ENCODE measurements at regions not wholly inside any gene's neighbourhood (a gene's known extent, or its start where the extent isn't known, plus 50 kb on each side); places are given as distances from the start of the nearest gene placed in this dataset.
A peak's percentile ranks its signal among the peaks of the same experiment; 100 is the strongest.

GRCh38 chr5:173780235-173781234, 107.6 kb upstream of the CPEB4 start:
- no peaks in the 10 kb centered on the region for H3K27me3 ChIP-seq (ENCODE audit: control insufficient read depth in 2 of 2, insufficient read depth in 2 of 2, low read length in 2 of 2)
- no peak overlapping the region for H3K9ac ChIP-seq (ENCODE audit: low read depth in 1 of 2, low read length in 2 of 2)
- H3K36me3 ChIP-seq (ENCODE audit: control insufficient read depth in 2 of 2, insufficient read depth in 2 of 2, low read length in 2 of 2): no peaks in the 10 kb centered on the region
- H3K4me3 ChIP-seq (ENCODE audit: low read length in 2 of 2): no peak overlapping the region
- H3K4me1 ChIP-seq (ENCODE audit: control insufficient read depth in 2 of 2, insufficient read depth in 2 of 2, low read length in 2 of 2): peaks cover 4 to 9% of the 10 kb centered on the region in 2 donors
- no peaks in the 10 kb centered on the region for H3K9me3 ChIP-seq (ENCODE audit: control insufficient read depth in 2 of 2, low read length in 2 of 2)
- no peak overlapping the region for H3K27ac ChIP-seq (ENCODE audit: low read depth in 2 of 2, low read length in 2 of 2)

- no peaks in the 10 kb centered on the region for H3K9me3 ChIP-seq (ENCODE audit: control insufficient read depth in 2 of 2, low read length in 2 of 2)
- H3K4me1 ChIP-seq (ENCODE audit: control insufficient read depth in 2 of 2, insufficient read depth in 2 of 2, low read length in 2 of 2): peaks cover 4 to 9% of the 10 kb centered on the region in 2 donors
- H3K27me3 ChIP-seq (ENCODE audit: control insufficient read depth in 2 of 2, insufficient read depth in 2 of 2, low read length in 2 of 2): no peaks in the 10 kb centered on the region
- no peak overlapping the region for H3K9ac ChIP-seq (ENCODE audit: low read depth in 1 of 2, low read length in 2 of 2)
- peak overlapping the region; percentile 3 to 10 for H3K27ac ChIP-seq (ENCODE audit: low read depth in 2 of 2, low read length in 2 of 2)
- H3K4me3 ChIP-seq (ENCODE audit: low read length in 2 of 2): no peak overlapping the region
- no peaks in the 10 kb centered on the region for H3K36me3 ChIP-seq (ENCODE audit: control insufficient read depth in 2 of 2, insufficient read depth in 2 of 2, low read length in 2 of 2)
Observed at GRCh38 chr5:173781432-173781815, 106.7 kb upstream of the CPEB4 start.

- Histone ChIP-seq H3K27ac (ENCODE audit: low read depth in 2 of 2, low read length in 2 of 2) (peak overlapping the region in 1 of 2 donors; percentile 43), H3K9ac (ENCODE audit: low read depth in 1 of 2, low read length in 2 of 2) (no peak overlapping the region), H3K9me3 (ENCODE audit: control insufficient read depth in 2 of 2, low read length in 2 of 2) (no peaks in the 10 kb centered on the region), H3K4me3 (ENCODE audit: low read length in 2 of 2) (no peak overlapping the region), H3K36me3 (ENCODE audit: control insufficient read depth in 2 of 2, insufficient read depth in 2 of 2, low read length in 2 of 2) (no peaks in the 10 kb centered on the region), H3K27me3 (ENCODE audit: control insufficient read depth in 2 of 2, insufficient read depth in 2 of 2, low read length in 2 of 2) (no peaks in the 10 kb centered on the region), H3K4me1 (ENCODE audit: control insufficient read depth in 2 of 2, insufficient read depth in 2 of 2, low read length in 2 of 2) (peaks cover 4 to 9% of the 10 kb centered on the region in 2 donors)
Observed at GRCh38 chr5:173781816-173782670, 106.1 kb upstream of the CPEB4 start.

- Histone ChIP-seq H3K4me3 (ENCODE audit: low read length in 2 of 2) (no peak overlapping the region), H3K36me3 (ENCODE audit: control insufficient read depth in 2 of 2, insufficient read depth in 2 of 2, low read length in 2 of 2) (no peaks in the 10 kb centered on the region), H3K27ac (ENCODE audit: low read depth in 2 of 2, low read length in 2 of 2) (peak overlapping the region in 1 of 2 donors; percentile 43), H3K4me1 (ENCODE audit: control insufficient read depth in 2 of 2, insufficient read depth in 2 of 2, low read length in 2 of 2) (peaks cover 4 to 9% of the 10 kb centered on the region in 2 donors), H3K27me3 (ENCODE audit: control insufficient read depth in 2 of 2, insufficient read depth in 2 of 2, low read length in 2 of 2) (no peaks in the 10 kb centered on the region), H3K9ac (ENCODE audit: low read depth in 1 of 2, low read length in 2 of 2) (no peak overlapping the region), H3K9me3 (ENCODE audit: control insufficient read depth in 2 of 2, low read length in 2 of 2) (no peaks in the 10 kb centered on the region)
Observed at GRCh38 chr5:173782671-173783101, 105.5 kb upstream of the CPEB4 start.

- H3K27ac ChIP-seq (ENCODE audit: low read depth in 2 of 2, low read length in 2 of 2): no peak overlapping the region
- no peak overlapping the region for H3K4me3 ChIP-seq (ENCODE audit: low read length in 2 of 2)
- peaks cover 4 to 8% of the 10 kb centered on the region in 2 donors for H3K4me1 ChIP-seq (ENCODE audit: control insufficient read depth in 2 of 2, insufficient read depth in 2 of 2, low read length in 2 of 2)
- no peak overlapping the region for H3K9ac ChIP-seq (ENCODE audit: low read depth in 1 of 2, low read length in 2 of 2)
- no peaks in the 10 kb centered on the region for H3K9me3 ChIP-seq (ENCODE audit: control insufficient read depth in 2 of 2, low read length in 2 of 2)
- no peaks in the 10 kb centered on the region for H3K36me3 ChIP-seq (ENCODE audit: control insufficient read depth in 2 of 2, insufficient read depth in 2 of 2, low read length in 2 of 2)
- no peaks in the 10 kb centered on the region for H3K27me3 ChIP-seq (ENCODE audit: control insufficient read depth in 2 of 2, insufficient read depth in 2 of 2, low read length in 2 of 2)
Observed at GRCh38 chr5:173783371-173783770, 104.8 kb upstream of the CPEB4 start.

- H3K27me3 ChIP-seq (ENCODE audit: control insufficient read depth in 2 of 2, insufficient read depth in 2 of 2, low read length in 2 of 2): no peaks in the 10 kb centered on the region
- H3K27ac ChIP-seq (ENCODE audit: low read depth in 2 of 2, low read length in 2 of 2): no peak overlapping the region
- H3K36me3 ChIP-seq (ENCODE audit: control insufficient read depth in 2 of 2, insufficient read depth in 2 of 2, low read length in 2 of 2): no peaks in the 10 kb centered on the region
- H3K9ac ChIP-seq (ENCODE audit: low read depth in 1 of 2, low read length in 2 of 2): no peak overlapping the region
- no peak overlapping the region for H3K4me3 ChIP-seq (ENCODE audit: low read length in 2 of 2)
- no peaks in the 10 kb centered on the region for H3K9me3 ChIP-seq (ENCODE audit: control insufficient read depth in 2 of 2, low read length in 2 of 2)
- peaks cover 2 to 7% of the 10 kb centered on the region in 2 donors for H3K4me1 ChIP-seq (ENCODE audit: control insufficient read depth in 2 of 2, insufficient read depth in 2 of 2, low read length in 2 of 2)
Observed at GRCh38 chr5:173785400-173785799, 102.7 kb upstream of the CPEB4 start.

- peaks cover 4 to 8% of the 10 kb centered on the region in 2 donors for H3K4me1 ChIP-seq (ENCODE audit: control insufficient read depth in 2 of 2, insufficient read depth in 2 of 2, low read length in 2 of 2)
- H3K27me3 ChIP-seq (ENCODE audit: control insufficient read depth in 2 of 2, insufficient read depth in 2 of 2, low read length in 2 of 2): no peaks in the 10 kb centered on the region
- H3K27ac ChIP-seq (ENCODE audit: low read depth in 2 of 2, low read length in 2 of 2): no peak overlapping the region
- H3K4me3 ChIP-seq (ENCODE audit: low read length in 2 of 2): no peak overlapping the region
- H3K9me3 ChIP-seq (ENCODE audit: control insufficient read depth in 2 of 2, low read length in 2 of 2): no peaks in the 10 kb centered on the region
- H3K36me3 ChIP-seq (ENCODE audit: control insufficient read depth in 2 of 2, insufficient read depth in 2 of 2, low read length in 2 of 2): no peaks in the 10 kb centered on the region
- H3K9ac ChIP-seq (ENCODE audit: low read depth in 1 of 2, low read length in 2 of 2): no peak overlapping the region
Observed at GRCh38 chr5:173785866-173786265, 102.3 kb upstream of the CPEB4 start.

- Histone ChIP-seq H3K4me3 (ENCODE audit: low read length in 2 of 2) (no peak overlapping the region), H3K27ac (ENCODE audit: low read depth in 2 of 2, low read length in 2 of 2) (no peak overlapping the region), H3K36me3 (ENCODE audit: control insufficient read depth in 2 of 2, insufficient read depth in 2 of 2, low read length in 2 of 2) (no peaks in the 10 kb centered on the region), H3K9ac (ENCODE audit: low read depth in 1 of 2, low read length in 2 of 2) (no peak overlapping the region), H3K9me3 (ENCODE audit: control insufficient read depth in 2 of 2, low read length in 2 of 2) (no peaks in the 10 kb centered on the region), H3K27me3 (ENCODE audit: control insufficient read depth in 2 of 2, insufficient read depth in 2 of 2, low read length in 2 of 2) (no peaks in the 10 kb centered on the region), H3K4me1 (ENCODE audit: control insufficient read depth in 2 of 2, insufficient read depth in 2 of 2, low read length in 2 of 2) (peaks cover 4 to 11% of the 10 kb centered on the region in 2 donors)
Observed at GRCh38 chr5:173786286-173787187, 101.6 kb upstream of the CPEB4 start.

- Histone ChIP-seq H3K4me3 (ENCODE audit: low read length in 2 of 2) (no peak overlapping the region), H3K4me1 (ENCODE audit: control insufficient read depth in 2 of 2, insufficient read depth in 2 of 2, low read length in 2 of 2) (peaks cover 20 to 24% of the 10 kb centered on the region in 2 donors), H3K36me3 (ENCODE audit: control insufficient read depth in 2 of 2, insufficient read depth in 2 of 2, low read length in 2 of 2) (no peaks in the 10 kb centered on the region), H3K27me3 (ENCODE audit: control insufficient read depth in 2 of 2, insufficient read depth in 2 of 2, low read length in 2 of 2) (no peaks in the 10 kb centered on the region), H3K9me3 (ENCODE audit: control insufficient read depth in 2 of 2, low read length in 2 of 2) (no peaks in the 10 kb centered on the region), H3K27ac (ENCODE audit: low read depth in 2 of 2, low read length in 2 of 2) (peak overlapping the region in 1 of 2 donors; percentile 66), H3K9ac (ENCODE audit: low read depth in 1 of 2, low read length in 2 of 2) (peak overlapping the region in 1 of 2 donors; percentile 14)
Observed at GRCh38 chr5:173789031-173789920, 98.9 kb upstream of the CPEB4 start.
